Middle frontal gyrus (tissue), 1 donor: ENCODE measurements at regions not wholly inside any gene's neighbourhood (a gene's known extent, or its start where the extent isn't known, plus 50 kb on each side); places are given as distances from the start of the nearest gene placed in this dataset.
A peak's percentile ranks its signal among the peaks of the same experiment; 100 is the strongest.
"Not testable (repeated sequence)": the region's sequence is repeated elsewhere in the genome, so short reads cannot be mapped to it uniquely, and the experiment has no call there.

ENCODE experiments used
- DNase-seq: peaks from one replicate; pipeline ENCODE4 v3.0.0-alpha.2; 2015; ENCODE audit warnings: low spot score; ENCODE audit errors: extremely low spot score

- DNase-seq, result no peak
Measured at GRCh38 chr12:118536306-118536906, 160.1 kb downstream of the SUDS3 start.

DNA sequence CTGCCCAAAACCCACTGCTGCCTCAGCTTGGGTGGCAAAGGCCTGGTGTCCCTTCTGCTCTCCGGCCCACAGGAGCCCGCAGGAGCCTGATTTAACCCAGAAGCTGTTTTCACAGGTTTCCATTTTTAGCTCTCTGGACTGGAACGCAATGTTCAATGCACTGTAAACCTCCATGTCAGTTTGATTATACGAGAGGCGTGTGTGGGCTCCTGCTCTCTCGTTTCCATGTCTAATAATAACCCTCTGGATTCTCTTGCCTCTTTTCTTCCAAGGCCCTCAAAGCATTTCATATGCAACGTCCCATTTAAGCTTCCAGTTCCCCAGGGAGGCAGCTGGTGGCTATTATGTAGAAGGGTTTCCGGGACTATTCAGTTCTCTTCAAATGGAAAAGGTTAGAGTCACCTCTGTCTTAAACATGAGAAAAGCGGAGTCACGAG, 161.1 kb downstream of the SUDS3 start:
- peak; percentile 9 for DNase-seq

- no peak for DNase-seq
Measured at GRCh38 chr12:118541071-118541470, 164.7 kb downstream of the SUDS3 start.

DNA sequence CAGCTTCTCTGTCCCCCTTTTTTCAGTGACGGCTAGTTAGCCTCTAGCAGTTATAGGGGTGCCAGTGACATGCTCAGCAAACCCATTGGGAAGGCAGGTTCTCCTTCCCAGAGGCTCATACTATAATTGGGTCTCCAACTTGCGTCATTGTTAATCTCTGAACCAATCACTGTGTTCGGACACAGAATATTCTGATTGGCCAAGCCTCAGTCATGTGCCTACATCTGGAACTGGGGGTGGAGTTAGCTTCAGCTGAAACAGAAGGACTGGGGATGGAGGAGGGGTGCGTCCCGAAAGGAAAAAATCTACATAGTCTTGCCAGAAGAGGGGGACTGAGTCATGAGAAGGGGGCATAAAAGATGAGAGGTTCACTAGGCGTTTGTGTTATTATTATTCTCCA, 165.6 kb downstream of the SUDS3 start:
- DNase-seq, result no peak

DNA sequence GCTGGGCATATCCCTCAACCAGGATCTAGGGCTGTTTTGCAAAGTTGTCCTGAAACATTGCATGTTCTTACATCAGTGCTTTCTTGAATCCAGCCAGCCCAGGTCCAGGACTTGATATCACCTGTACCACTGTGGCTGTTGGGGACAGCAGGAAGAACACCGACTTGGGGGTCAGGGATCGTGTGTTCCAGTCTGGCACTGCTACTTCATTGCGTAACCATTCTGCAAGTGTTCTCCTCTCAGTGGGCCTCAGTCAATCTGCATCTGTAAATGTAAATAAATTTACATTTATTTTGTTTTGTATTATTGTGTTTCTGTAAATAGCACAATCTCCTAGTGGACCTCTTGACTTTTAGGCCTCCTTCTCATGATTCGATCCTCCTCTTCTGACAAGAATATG, 167.3 kb downstream of the SUDS3 start:
- DNase-seq, result no peak

- DNase-seq, result no peak
Measured at GRCh38 chr12:118544569-118544968, 168.2 kb downstream of the SUDS3 start.

DNA sequence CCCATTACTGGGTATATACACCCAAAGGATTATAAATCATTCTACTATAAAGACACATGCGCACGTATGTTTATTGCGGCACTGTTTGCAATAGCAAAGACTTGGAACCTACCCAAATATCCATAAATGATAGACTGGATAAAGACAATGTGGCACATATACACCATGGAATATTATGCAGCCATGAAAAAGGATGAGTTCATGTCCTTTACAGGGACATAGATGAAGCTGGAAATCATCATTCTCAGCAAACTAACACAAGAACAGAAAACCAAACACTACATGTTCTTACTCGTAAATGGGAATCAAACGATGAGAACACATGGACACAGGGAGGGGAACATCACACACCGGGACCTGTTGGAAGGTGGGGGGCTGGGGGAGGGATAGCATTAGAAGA, 171.3 kb downstream of the SUDS3 start:
- DNase-seq, result not testable (repeated sequence)

DNA sequence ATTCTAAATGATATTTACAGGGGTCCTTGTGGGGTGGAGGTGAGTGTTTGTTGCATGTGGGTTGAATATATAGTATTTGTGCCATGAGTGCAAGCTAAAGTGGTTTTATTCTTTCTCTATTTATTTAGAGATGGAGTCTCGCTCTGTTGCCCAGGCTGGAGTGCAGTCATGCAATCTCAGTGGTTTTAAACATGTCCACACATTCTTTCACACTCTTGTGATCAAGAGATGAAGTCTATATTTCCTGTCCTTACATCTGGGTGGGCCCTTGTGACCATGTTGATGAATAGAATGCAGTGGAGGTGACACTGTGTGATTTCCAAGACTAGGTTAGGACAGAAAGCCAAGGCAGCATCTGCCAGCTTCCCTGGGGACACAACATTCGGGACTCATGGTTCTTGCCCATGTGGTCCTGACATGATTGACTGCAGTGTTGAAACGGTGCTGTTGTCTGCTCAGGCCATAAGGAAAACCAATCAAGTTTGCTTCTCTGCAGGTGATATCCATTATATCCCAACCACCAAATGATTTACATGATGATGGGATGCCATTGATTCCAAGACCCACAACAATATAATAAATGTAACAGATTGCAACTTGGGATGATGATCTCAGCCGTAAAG, 172.6 kb downstream of the SUDS3 start:
- DNase-seq, result no peak

DNA sequence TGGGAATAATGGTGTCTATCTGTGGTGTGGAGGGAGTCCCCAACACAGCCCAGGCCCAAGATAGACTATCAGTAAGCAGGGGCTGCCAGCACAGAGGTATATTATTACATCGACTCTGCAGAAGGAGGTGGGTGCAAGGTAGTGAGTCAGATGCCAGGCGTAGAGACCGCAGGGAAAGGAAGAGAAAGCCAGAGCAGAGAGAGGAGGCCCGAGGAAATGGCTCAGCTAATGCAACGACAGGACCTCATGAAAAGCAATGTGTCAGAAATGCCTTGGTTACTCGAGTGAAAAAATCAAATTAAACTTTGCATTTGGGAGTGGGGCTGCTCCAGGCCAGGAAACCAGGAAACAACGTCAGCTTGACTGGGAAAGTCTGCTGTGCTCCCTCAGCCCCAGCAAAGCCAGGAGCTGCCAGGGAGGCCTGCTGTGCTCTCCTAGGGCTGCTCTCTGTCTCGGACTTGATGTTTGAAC, 173.2 kb downstream of the SUDS3 start:
- DNase-seq, result no peak

GRCh38 chr12:118553856-118554504, 177.6 kb downstream of the SUDS3 start:
- DNase-seq, result no peak

GRCh38 chr12:118558941-118559340, 182.6 kb downstream of the SUDS3 start:
- DNase-seq, result no peak

GRCh38 chr12:118560733-118561132, 184.4 kb downstream of the SUDS3 start:
- no peak for DNase-seq

DNA sequence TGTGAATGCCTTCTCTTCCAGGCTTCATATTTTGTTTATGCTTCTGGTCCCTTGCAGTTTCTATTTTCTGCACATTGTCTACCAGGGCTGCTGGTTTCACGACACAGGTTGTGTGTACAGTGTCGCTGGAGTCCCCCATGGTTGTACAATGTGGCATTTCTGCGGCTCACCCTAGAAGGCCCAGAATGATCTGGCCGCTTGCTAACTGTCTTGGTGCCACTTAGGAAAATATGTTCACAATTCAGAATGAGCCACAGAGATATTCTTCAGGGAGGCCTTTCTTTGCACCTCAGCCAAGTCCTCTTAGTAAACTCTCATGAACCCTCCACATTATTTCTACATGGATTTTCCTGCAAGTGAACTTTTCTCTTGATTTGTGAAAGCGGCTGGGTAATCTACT, 195.4 kb downstream of the SUDS3 start:
- DNase-seq, result no peak

- no peak for DNase-seq
Measured at GRCh38 chr12:118574288-118574687, 197.9 kb downstream of the SUDS3 start.

GRCh38 chr12:118575730-118576129, 199.4 kb downstream of the SUDS3 start:
- no peak for DNase-seq

- DNase-seq, result peak; percentile 26
Measured at GRCh38 chr12:118581371-118581770, 205.0 kb downstream of the SUDS3 start.

- DNase-seq, result no peak
Measured at GRCh38 chr12:118582863-118583262, 206.5 kb downstream of the SUDS3 start.

GRCh38 chr12:118586433-118586832, 210.1 kb downstream of the SUDS3 start:
- DNase-seq, result no peak

DNA sequence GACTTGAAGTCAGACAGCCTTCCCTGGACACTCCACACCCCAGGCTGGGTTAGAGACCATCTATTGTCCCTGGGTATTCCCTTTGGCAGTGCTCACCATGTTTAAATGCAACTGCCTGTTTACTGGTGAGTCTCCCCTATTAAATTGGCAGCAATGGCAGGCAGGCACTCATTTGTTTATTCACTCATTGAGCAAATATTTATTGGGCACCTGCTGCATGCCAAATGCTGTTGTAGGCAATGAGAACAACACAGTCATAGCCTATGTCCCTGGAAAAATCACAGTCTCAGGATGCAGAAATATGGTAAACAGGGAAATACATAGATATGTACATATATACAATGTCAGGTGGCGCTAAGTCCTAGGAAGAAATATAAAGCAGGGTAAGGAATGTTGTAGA, 212.8 kb downstream of the SUDS3 start:
- DNase-seq, result no peak

DNA sequence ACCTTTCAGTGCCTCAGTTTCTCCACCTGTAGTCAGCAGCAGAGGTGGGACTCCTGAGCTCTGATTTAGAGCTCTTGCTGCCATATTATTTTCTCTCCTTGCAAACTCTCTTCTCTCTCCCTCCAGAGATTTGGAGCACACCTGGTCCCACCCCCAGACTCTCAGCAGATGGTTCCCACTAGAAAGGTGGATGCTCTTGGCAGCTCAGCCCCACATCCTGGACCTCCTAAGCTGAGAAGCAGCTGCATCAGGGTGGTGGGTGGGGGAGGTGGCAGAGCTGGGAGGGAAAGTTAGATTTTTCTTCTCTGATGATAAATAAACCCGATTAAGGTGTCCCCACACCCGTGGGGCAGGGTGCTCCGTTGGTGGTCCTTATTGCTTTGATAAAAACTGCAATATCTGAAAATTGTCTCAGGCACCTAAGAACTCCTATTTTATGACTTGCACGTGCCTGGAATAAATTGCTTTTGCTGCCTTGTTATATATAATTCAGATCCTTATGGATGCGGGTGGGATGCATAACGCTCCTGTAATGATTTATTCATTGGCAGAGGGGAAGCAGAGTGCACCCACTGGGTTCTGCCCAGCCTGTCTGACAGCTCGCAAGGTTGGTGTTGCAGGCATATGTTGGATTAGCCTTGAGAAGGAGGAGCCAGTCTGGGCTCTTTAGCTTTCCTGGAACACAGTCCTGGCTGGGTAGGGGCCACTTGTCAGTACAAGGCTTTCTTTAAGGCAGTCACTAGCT, 214.2 kb downstream of the SUDS3 start:
- no peak for DNase-seq

DNA sequence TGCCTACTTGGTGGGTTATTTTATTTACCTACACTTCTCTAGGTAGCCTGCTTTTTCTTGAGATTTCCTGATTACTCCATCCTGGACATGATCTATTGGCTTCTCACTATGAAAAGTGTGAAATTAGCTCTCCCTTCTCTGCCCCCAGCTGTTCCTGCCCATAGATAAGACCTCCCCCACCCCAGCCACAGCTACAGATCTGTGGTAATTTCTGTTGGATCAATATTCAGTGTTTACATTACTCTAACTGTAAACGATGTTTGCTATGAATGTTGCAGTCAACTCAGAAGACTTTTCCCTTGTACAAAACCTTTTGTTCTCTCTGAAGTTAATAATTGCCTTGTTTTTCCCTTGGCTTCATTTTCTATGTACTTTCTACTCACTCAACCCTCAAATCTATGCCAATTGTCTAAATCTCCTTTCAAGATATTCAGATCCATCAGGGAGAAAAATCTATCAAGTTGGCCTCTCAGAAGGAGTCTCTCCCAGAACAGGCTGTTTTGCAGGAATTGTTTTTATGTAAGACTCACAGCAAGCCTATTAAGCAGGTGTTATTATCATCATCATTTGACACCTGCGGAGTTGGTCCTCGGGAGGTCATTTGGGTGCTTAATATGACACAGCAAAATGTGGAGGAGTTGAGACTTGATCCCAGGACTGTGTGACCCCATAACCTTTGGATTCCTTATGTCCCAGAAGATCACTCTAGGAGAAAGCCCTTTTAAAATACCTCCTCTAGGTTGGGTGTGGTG, 227.4 kb downstream of the SUDS3 start:
- DNase-seq, result no peak
